HCT116 (cell line): ENCODE measurements at regions not wholly inside any gene's neighbourhood (a gene's known extent, or its start where the extent isn't known, plus 50 kb on each side); places are given as distances from the start of the nearest gene placed in this dataset.

Experiments
- ATAC-seq: fragments of 200-7000 bp; cut with Tn5 transposase; 2 replicates; pipeline ENCODE4 v1.9.1; 2020; ENCODE audit warnings: mild to moderate bottlenecking, moderate library complexity
- BruUV-seq: library from RNA; stranded (reverse); fragments of 400-500 nt; replicated peaks from 2 replicates; lab custom pipeline; 2021; lab: Mats Ljungman, UMichigan
- CTCF ChIA-PET: fragments of 300-600 bp; sonication (Branson Sonifier 250); formaldehyde crosslinking; loops from one replicate; lab custom pipeline; 2021; ENCODE audit warnings: antibody characterized with exemption; lab: Charles Lee
- POLR2A ChIA-PET: fragments of 300-600, 350-600 bp; sonication (Branson Sonifier 250); formaldehyde crosslinking; loops from one replicate; lab custom pipeline; 2021; ENCODE audit warnings: antibody characterized with exemption; lab: Charles Lee
- RAD21 ChIA-PET, 2 experiments: fragments of 300-600 bp; sonication (Branson Sonifier 250); formaldehyde crosslinking; loops; one replicate each; lab custom pipeline; 2023; ENCODE audit warnings: low total read pairs in 2 of 2; ENCODE audit not compliant: uncharacterized antibody in 2 of 2, unreplicated experiment in 2 of 2, low non-redundant PET in 1 of 2; lab: Charles Lee
- DNase-seq: peaks from one replicate; pipeline ENCODE4 v3.0.0-alpha.2; 2010; ENCODE audit warnings: low read depth, low spot score
- H2AFZ ChIP-seq: fragments of 200-600 bp; shearing (Covaris generic), sonication (generic); 2 replicates; pipeline ENCODE4 v1.6.1; 2017; ENCODE audit warnings: low read depth, mixed run types, mixed read lengths, antibody characterized with exemption, low read length; ENCODE audit not compliant: poor library complexity, severe bottlenecking
- H3K27ac ChIP-seq: 2 replicates; pipeline ENCODE4 v1.5.1; 2012; ENCODE audit warnings: low read depth, low read length
- H3K27me3 ChIP-seq: fragments of 200-600 bp; sonication (generic); 2 replicates; pipeline ENCODE4 v1.6.1; 2016; ENCODE audit warnings: mixed run types, low read length, mixed read lengths; ENCODE audit not compliant: insufficient read depth
- H3K36me3 ChIP-seq, 2 experiments: fragments of 200-500 bp in 1 of 2; fragments of 200-600 bp in 1 of 2; sonication (Bioruptor generic) in 1 of 2; sonication (generic) in 1 of 2; 2 replicates each; pipeline versions ENCODE4 v1.5.1 to v1.6.1; 2014 to 2016; ENCODE audit warnings: low read length in 2 of 2, inconsistent platforms in 1 of 2, mixed read lengths in 1 of 2, mixed run types in 1 of 2; ENCODE audit not compliant: insufficient read depth in 2 of 2, control insufficient read depth in 1 of 2
- H3K4me1 ChIP-seq, 2 experiments: fragments of 200-600 bp in 1 of 2; sonication (generic) in 1 of 2; 2 replicates each; pipeline versions ENCODE4 v1.5.1 to v1.6.1; 2012 to 2017; ENCODE audit warnings: low read length in 2 of 2, inconsistent platforms in 1 of 2, mild to moderate bottlenecking in 1 of 2, mixed read lengths in 1 of 2, mixed run types in 1 of 2, moderate library complexity in 1 of 2; ENCODE audit not compliant: insufficient read depth in 2 of 2, control insufficient read depth in 1 of 2
- H3K4me2 ChIP-seq: fragments of 200-600 bp; sonication (generic); 2 replicates; pipeline ENCODE4 v1.6.1; 2017; ENCODE audit warnings: mixed run types, low read length, mixed read lengths
- H3K4me3 ChIP-seq, 2 experiments: fragments of 200-600 bp in 1 of 2; sonication (generic) in 1 of 2; replicated peaks in 1 of 2; 2 replicates each; pipeline ENCODE4 v1.5.1; 2011 to 2016; ENCODE audit warnings: low read length in 2 of 2, control low read depth in 1 of 2, low read depth in 1 of 2, mild to moderate bottlenecking in 1 of 2, mixed read lengths in 1 of 2, mixed run types in 1 of 2
- H3K79me2 ChIP-seq: fragments of 200-600 bp; sonication (generic); 2 replicates; pipeline ENCODE4 v1.6.1; 2017; ENCODE audit warnings: mild to moderate bottlenecking, mixed run types, low read length, moderate library complexity, mixed read lengths; ENCODE audit not compliant: insufficient read depth
- H3K9ac ChIP-seq: fragments of 200-600 bp; sonication (generic); 2 replicates; pipeline ENCODE4 v1.6.1; 2016; ENCODE audit warnings: low read length, mixed read lengths
- H3K9me2 ChIP-seq: fragments of 200-600 bp; sonication (generic), shearing (Covaris generic); 2 replicates; pipeline ENCODE4 v1.6.1; 2017; ENCODE audit warnings: mixed run types, mild to moderate bottlenecking, moderate library complexity; ENCODE audit not compliant: insufficient read depth
- H3K9me3 ChIP-seq, 2 experiments: fragments of 200-500 bp in 1 of 2; fragments of 200-600 bp in 1 of 2; sonication (Bioruptor generic) in 1 of 2; sonication (generic) in 1 of 2; 2 replicates each; pipeline ENCODE4 v1.6.1; 2014 to 2017; ENCODE audit warnings: low read length in 2 of 2, mixed read lengths in 2 of 2, inconsistent platforms in 1 of 2, low read depth in 1 of 2, mild to moderate bottlenecking in 1 of 2, mixed run types in 1 of 2, moderate library complexity in 1 of 2; ENCODE audit not compliant: control insufficient read depth in 1 of 2, insufficient read depth in 1 of 2
- H4K20me1 ChIP-seq: fragments of 200-600 bp; sonication (generic), shearing (Covaris generic); 2 replicates; pipeline ENCODE4 v1.6.1; 2017; ENCODE audit warnings: mixed run types, mild to moderate bottlenecking, moderate library complexity; ENCODE audit not compliant: insufficient read depth
- CBX3 ChIP-seq: IDR thresholded peaks from 2 replicates; pipeline ENCODE4 v1.6.1; 2012; ENCODE audit warnings: low read depth
- EGR1 ChIP-seq: IDR thresholded peaks from 2 replicates; pipeline ENCODE4 v1.6.1; 2012; ENCODE audit warnings: low read depth
- ELF1 ChIP-seq: IDR thresholded peaks from 2 replicates; pipeline ENCODE4 v1.6.1; 2012; ENCODE audit warnings: low read depth, borderline replicate concordance
- EZH2 ChIP-seq: fragments of 200-600 bp; sonication (generic); IDR thresholded peaks from 2 replicates; pipeline ENCODE4 v1.6.1; 2017; ENCODE audit warnings: antibody characterized with exemption, mixed run types
- EZH2phosphoT487 ChIP-seq: fragments of 200-600 bp; IDR thresholded peaks from 2 replicates; pipeline ENCODE4 v1.6.1; 2018; ENCODE audit warnings: antibody characterized with exemption, borderline replicate concordance
- JUND ChIP-seq: IDR thresholded peaks from 2 replicates; pipeline ENCODE4 v1.6.1; 2012
- POLR2AphosphoS5 ChIP-seq: IDR thresholded peaks from 2 replicates; pipeline ENCODE4 v1.6.1; 2011; ENCODE audit warnings: mild to moderate bottlenecking, low read depth, low read length, moderate library complexity
- SIN3A ChIP-seq: IDR thresholded peaks from 2 replicates; pipeline ENCODE4 v1.6.1; 2012; ENCODE audit warnings: low read depth
- SP1 ChIP-seq: IDR thresholded peaks from 2 replicates; pipeline ENCODE4 v1.6.1; 2012; ENCODE audit warnings: low read depth
- SRF ChIP-seq: IDR thresholded peaks from 2 replicates; pipeline ENCODE4 v1.6.1; 2012; ENCODE audit warnings: low read depth
- TCF7L2 ChIP-seq: IDR thresholded peaks from 2 replicates; pipeline ENCODE4 v1.7.0; 2011; ENCODE audit warnings: borderline replicate concordance, inconsistent platforms; ENCODE audit not compliant: insufficient read depth, insufficient read length; ENCODE audit errors: extremely low read depth
- YY1 ChIP-seq: IDR thresholded peaks from 2 replicates; pipeline ENCODE4 v1.6.1; 2011; ENCODE audit warnings: low read length, low read depth, moderate library complexity, mild to moderate bottlenecking; ENCODE audit not compliant: insufficient replicate concordance; ENCODE audit errors: extremely low read depth
- ZFX ChIP-seq: fragments of 450-650 bp; IDR thresholded peaks from 2 replicates; pipeline ENCODE4 v1.6.1; 2017
- ZNF274 ChIP-seq: fragments of 200-500 bp; sonication (Bioruptor generic); IDR thresholded peaks from 2 replicates; pipeline ENCODE4 v1.6.1; 2014; ENCODE audit warnings: mild to moderate bottlenecking, low read depth, low read length, inconsistent platforms
- intact Hi-C: fragments of 100-400 bp; cut with micrococcal nuclease; formaldehyde crosslinking; loops from 2 replicates; pipeline ENCODE4 v1.10.0; 2022
- TF ChIP-seq, protein P1 (sequence below): IDR thresholded peaks from 2 replicates; pipeline ENCODE4 v1.6.1; 2012
- TF ChIP-seq, protein P2 (sequence below): IDR thresholded peaks from 2 replicates; pipeline ENCODE4 v1.6.1; 2011; ENCODE audit warnings: mild to moderate bottlenecking, low read length, moderate library complexity; ENCODE audit not compliant: insufficient replicate concordance; ENCODE audit errors: extremely low read depth
- TF ChIP-seq, protein P3 (sequence below), 3 experiments: fragments of 200-600 bp in 1 of 3; sonication (generic) in 1 of 3; IDR thresholded peaks in 2 of 3; conservative IDR thresholded peaks in 1 of 3; 2 replicates each; pipeline ENCODE4 v1.5.1; 2012 to 2017; ENCODE audit warnings: low read depth in 2 of 3, low read length in 2 of 3, antibody characterized with exemption in 1 of 3, borderline replicate concordance in 1 of 3, control low read depth in 1 of 3, mild to moderate bottlenecking in 1 of 3, mixed read lengths in 1 of 3, mixed run types in 1 of 3, moderate library complexity in 1 of 3; ENCODE audit not compliant: insufficient read depth in 1 of 3
- TF ChIP-seq, protein P4 (sequence below): IDR thresholded peaks from 2 replicates; pipeline ENCODE4 v1.6.1; 2012

DNA sequence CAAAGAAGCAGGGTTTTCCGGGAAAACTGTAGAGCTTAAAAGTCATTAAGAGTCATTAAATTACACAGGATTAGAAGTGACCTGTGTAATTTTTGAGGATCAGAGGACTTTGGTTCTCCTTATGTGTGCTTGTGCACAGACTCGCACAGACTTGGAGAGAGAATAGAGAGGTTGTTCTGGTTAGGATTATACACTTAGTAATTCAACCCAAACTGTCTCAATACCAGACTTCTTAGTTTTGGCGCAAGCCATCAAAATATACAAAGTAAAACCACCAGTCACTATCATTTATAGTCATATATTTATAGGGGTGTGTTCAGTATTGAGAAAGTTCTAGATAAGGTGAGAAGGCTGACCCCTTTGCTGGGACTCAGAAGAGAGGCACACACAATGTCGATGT is 112.3 kb downstream of the HLX start:
- H3K4me1 ChIP-seq = no peaks in the 10 kb centered on the region
- no peaks in the 10 kb centered on the region for H3K79me2 ChIP-seq
- CTCF ChIA-PET = no interaction called here
- no peak overlapping the region for H3K9ac ChIP-seq
- DNase-seq (no peak), ATAC-seq (no peak)
- H4K20me1 ChIP-seq = no peaks in the 10 kb centered on the region
- no TSS peak for BruUV-seq
- no peaks in the 10 kb centered on the region for H3K9me3 ChIP-seq
- intact Hi-C loops = no loop called here
- H3K36me3 ChIP-seq = no peaks in the 10 kb centered on the region
- peaks cover 7% of the 10 kb centered on the region; the same call in 1 of the 2 replicates for H3K27me3 ChIP-seq
- no peaks in the 10 kb centered on the region for H3K9me2 ChIP-seq
- H3K27ac ChIP-seq = no peak overlapping the region
- RAD21 ChIA-PET = no interaction called here
- no peak overlapping the region for H3K4me2 ChIP-seq
- H2AFZ ChIP-seq = no peak overlapping the region
- TF ChIP-seq ZNF274 = no peak
- TF ChIP-seq, protein P1, sequence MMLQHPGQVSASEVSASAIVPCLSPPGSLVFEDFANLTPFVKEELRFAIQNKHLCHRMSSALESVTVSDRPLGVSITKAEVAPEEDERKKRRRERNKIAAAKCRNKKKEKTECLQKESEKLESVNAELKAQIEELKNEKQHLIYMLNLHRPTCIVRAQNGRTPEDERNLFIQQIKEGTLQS = no peak
- no peak for TF ChIP-seq TCF7L2
- TF ChIP-seq JUND = no peak
- no peak for TF ChIP-seq POLR2AphosphoS5
- TF ChIP-seq ELF1 = no peak
- no peak for TF ChIP-seq EZH2phosphoT487
- TF ChIP-seq, protein P2, sequence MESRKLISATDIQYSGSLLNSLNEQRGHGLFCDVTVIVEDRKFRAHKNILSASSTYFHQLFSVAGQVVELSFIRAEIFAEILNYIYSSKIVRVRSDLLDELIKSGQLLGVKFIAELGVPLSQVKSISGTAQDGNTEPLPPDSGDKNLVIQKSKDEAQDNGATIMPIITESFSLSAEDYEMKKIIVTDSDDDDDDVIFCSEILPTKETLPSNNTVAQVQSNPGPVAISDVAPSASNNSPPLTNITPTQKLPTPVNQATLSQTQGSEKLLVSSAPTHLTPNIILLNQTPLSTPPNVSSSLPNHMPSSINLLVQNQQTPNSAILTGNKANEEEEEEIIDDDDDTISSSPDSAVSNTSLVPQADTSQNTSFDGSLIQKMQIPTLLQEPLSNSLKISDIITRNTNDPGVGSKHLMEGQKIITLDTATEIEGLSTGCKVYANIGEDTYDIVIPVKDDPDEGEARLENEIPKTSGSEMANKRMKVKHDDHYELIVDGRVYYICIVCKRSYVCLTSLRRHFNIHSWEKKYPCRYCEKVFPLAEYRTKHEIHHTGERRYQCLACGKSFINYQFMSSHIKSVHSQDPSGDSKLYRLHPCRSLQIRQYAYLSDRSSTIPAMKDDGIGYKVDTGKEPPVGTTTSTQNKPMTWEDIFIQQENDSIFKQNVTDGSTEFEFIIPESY = no peak
- TF ChIP-seq ZFX = no peak
- TF ChIP-seq SIN3A = no peak
- TF ChIP-seq SP1 = no peak
- no peak for TF ChIP-seq CBX3
- TF ChIP-seq SRF = no peak
- no peak for TF ChIP-seq YY1
- TF ChIP-seq, protein P3, sequence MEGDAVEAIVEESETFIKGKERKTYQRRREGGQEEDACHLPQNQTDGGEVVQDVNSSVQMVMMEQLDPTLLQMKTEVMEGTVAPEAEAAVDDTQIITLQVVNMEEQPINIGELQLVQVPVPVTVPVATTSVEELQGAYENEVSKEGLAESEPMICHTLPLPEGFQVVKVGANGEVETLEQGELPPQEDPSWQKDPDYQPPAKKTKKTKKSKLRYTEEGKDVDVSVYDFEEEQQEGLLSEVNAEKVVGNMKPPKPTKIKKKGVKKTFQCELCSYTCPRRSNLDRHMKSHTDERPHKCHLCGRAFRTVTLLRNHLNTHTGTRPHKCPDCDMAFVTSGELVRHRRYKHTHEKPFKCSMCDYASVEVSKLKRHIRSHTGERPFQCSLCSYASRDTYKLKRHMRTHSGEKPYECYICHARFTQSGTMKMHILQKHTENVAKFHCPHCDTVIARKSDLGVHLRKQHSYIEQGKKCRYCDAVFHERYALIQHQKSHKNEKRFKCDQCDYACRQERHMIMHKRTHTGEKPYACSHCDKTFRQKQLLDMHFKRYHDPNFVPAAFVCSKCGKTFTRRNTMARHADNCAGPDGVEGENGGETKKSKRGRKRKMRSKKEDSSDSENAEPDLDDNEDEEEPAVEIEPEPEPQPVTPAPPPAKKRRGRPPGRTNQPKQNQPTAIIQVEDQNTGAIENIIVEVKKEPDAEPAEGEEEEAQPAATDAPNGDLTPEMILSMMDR (IDR thresholded peaks at IDR 0.05 in 2 of 3, conservative IDR thresholded peaks at IDR 0.05 in 1 of 3; ENCODE audit: borderline replicate concordance in 1 of 3, insufficient read depth in 1 of 3, low read depth in 2 of 3, low read length in 2 of 3) = no peak
- TF ChIP-seq, protein P4, sequence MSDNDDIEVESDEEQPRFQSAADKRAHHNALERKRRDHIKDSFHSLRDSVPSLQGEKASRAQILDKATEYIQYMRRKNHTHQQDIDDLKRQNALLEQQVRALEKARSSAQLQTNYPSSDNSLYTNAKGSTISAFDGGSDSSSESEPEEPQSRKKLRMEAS = no peak
- no peak for TF ChIP-seq EGR1
- TF ChIP-seq EZH2 = no peak
- no peak overlapping the region for H3K4me3 ChIP-seq
- POLR2A ChIA-PET = no interaction called here
